HG02870 (cell line): ENCODE measurements at regions not wholly inside any gene's neighbourhood (a gene's known extent, or its start where the extent isn't known, plus 50 kb on each side); places are given as distances from the start of the nearest gene placed in this dataset.
"Not testable (repeated sequence)": the region's sequence is repeated elsewhere in the genome, so short reads cannot be mapped to it uniquely, and the experiment has no call there.

Source experiments
- ATAC-seq: cut with Tn5 transposase; IDR thresholded peaks from one replicate; pipeline ENCODE4 v1.9.1; 2021; ENCODE audit warnings: mild to moderate bottlenecking, moderate library complexity; ENCODE audit not compliant: unreplicated experiment

GRCh38 chr10:36766415-36766810 lies 359.0 kb upstream of the ANKRD30A start:
- ATAC-seq, result no peak

GRCh38 chr10:36765782-36766414 lies 359.5 kb upstream of the ANKRD30A start:
- ATAC-seq, result no peak

GRCh38 chr10:36764823-36765222 lies 360.6 kb upstream of the ANKRD30A start:
- no peak for ATAC-seq

GRCh38 chr10:36761121-36761520 lies 364.3 kb upstream of the ANKRD30A start:
- no peak for ATAC-seq

- no peak for ATAC-seq
These were observed 366.1 kb upstream of the ANKRD30A start for GRCh38 chr10:36759141-36759805.

GRCh38 chr10:36748128-36748871 lies 377.1 kb upstream of the ANKRD30A start:
- ATAC-seq, result no peak

GRCh38 chr10:36739884-36740445 lies 385.4 kb upstream of the ANKRD30A start:
- no peak for ATAC-seq

GRCh38 chr10:36738738-36739431 lies 386.5 kb upstream of the ANKRD30A start:
- ATAC-seq, result no peak

GRCh38 chr10:36736311-36736710 lies 389.1 kb upstream of the ANKRD30A start:
- ATAC-seq, result no peak

- ATAC-seq, result not testable (repeated sequence)
These were observed 390.8 kb upstream of the ANKRD30A start for GRCh38 chr10:36734590-36734989.

GRCh38 chr10:36730316-36730715 lies 395.1 kb upstream of the ANKRD30A start:
- no peak for ATAC-seq

- no peak for ATAC-seq
These were observed 396.8 kb upstream of the ANKRD30A start for GRCh38 chr10:36728626-36729025.

- ATAC-seq, result no peak
These were observed 399.5 kb upstream of the ANKRD30A start for GRCh38 chr10:36725581-36726520.

- no peak for ATAC-seq
These were observed 402.6 kb upstream of the ANKRD30A start for GRCh38 chr10:36722777-36723176.

GRCh38 chr10:36721871-36722270 lies 403.5 kb upstream of the ANKRD30A start:
- no peak for ATAC-seq

GRCh38 chr10:36720895-36721294 lies 404.5 kb upstream of the ANKRD30A start:
- ATAC-seq, result no peak

- ATAC-seq, result no peak
These were observed 408.3 kb upstream of the ANKRD30A start for GRCh38 chr10:36717118-36717517.

- ATAC-seq, result no peak
These were observed 409.1 kb upstream of the ANKRD30A start for GRCh38 chr10:36716291-36716690.

- ATAC-seq, result no peak
These were observed 412.7 kb upstream of the ANKRD30A start for GRCh38 chr10:36712695-36713094.

- ATAC-seq, result no peak
These were observed 414.0 kb upstream of the ANKRD30A start for GRCh38 chr10:36711361-36711760.
